GM23248 (cell line): ENCODE measurements at regions not wholly inside any gene's neighbourhood (a gene's known extent, or its start where the extent isn't known, plus 50 kb on each side); places are given as distances from the start of the nearest gene placed in this dataset.

Source experiments
- EZH2 ChIP-seq: fragments of 200-600 bp; sonication (generic); IDR thresholded peaks from 2 replicates; pipeline ENCODE4 v1.6.1; 2018; ENCODE audit warnings: antibody characterized with exemption, mild to moderate bottlenecking; ENCODE audit not compliant: insufficient read depth, poor library complexity, severe bottlenecking
- EZH2phosphoT487 ChIP-seq: fragments of 200-600 bp; sonication (generic); IDR thresholded peaks from 2 replicates; pipeline ENCODE4 v1.6.1; 2018; ENCODE audit warnings: antibody characterized with exemption, moderate library complexity, mild to moderate bottlenecking, low read depth; ENCODE audit not compliant: insufficient read depth

DNA sequence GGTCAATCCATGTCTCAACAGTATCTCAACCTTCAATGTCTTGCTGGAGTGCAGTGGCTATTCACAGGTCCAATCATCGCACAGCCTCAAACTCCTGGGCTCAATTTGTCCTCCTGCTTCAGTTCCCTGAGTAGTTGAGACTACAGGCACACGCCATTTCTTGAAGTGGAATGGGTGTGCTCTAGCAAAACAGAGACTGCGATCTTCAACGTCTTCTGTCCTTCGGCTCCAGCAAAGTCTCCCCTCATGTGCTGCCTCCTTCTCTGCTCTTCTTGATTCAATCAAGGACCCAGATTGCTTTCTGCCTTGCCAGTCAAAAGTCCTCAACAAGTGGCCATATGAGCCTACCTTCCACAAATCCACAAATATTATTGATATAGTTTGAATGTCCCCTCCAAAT lies 466.7 kb upstream of the MIR17HG start:
- TF ChIP-seq EZH2phosphoT487, result no peak
- TF ChIP-seq EZH2, result no peak
